Neuronal stem cell (in vitro differentiated cells): ENCODE measurements at regions not wholly inside any gene's neighbourhood (a gene's known extent, or its start where the extent isn't known, plus 50 kb on each side); places are given as distances from the start of the nearest gene placed in this dataset.

Experiments used
- DNase-seq: peaks from one replicate; pipeline ENCODE4 v3.0.0-alpha.2; 2013; ENCODE audit warnings: low spot score
- H2AFZ ChIP-seq: one replicate; pipeline ENCODE4 v1.6.1; 2013; ENCODE audit warnings: mild to moderate bottlenecking, low read length, inconsistent platforms
- H2AK5ac ChIP-seq: 2 replicates; pipeline ENCODE4 v1.6.1; 2013; ENCODE audit warnings: low read depth, mild to moderate bottlenecking, inconsistent platforms, low read length, moderate library complexity, mixed read lengths
- H2BK120ac ChIP-seq: 2 replicates; pipeline ENCODE4 v1.6.1; 2013; ENCODE audit warnings: low read depth, mild to moderate bottlenecking, inconsistent platforms, low read length, moderate library complexity, mixed read lengths
- H2BK12ac ChIP-seq: one replicate; pipeline ENCODE4 v1.6.1; 2013; ENCODE audit warnings: low read length, inconsistent platforms
- H2BK15ac ChIP-seq: 2 replicates; pipeline ENCODE4 v1.6.1; 2013; ENCODE audit warnings: mild to moderate bottlenecking, low read length, inconsistent platforms, mixed read lengths
- H2BK5ac ChIP-seq: one replicate; pipeline ENCODE4 v1.6.1; 2013; ENCODE audit warnings: inconsistent platforms, mild to moderate bottlenecking, low read length, moderate library complexity
- H3K14ac ChIP-seq: one replicate; pipeline ENCODE4 v1.6.1; 2013; ENCODE audit warnings: low read length, inconsistent platforms
- H3K18ac ChIP-seq: 2 replicates; pipeline ENCODE4 v1.6.1; 2013; ENCODE audit warnings: low read length, inconsistent platforms
- H3K23ac ChIP-seq: 2 replicates; pipeline ENCODE4 v1.6.1; 2013; ENCODE audit warnings: low read depth, mild to moderate bottlenecking, mixed read lengths, low read length, inconsistent platforms; ENCODE audit not compliant: poor library complexity
- H3K27ac ChIP-seq: replicated peaks from 3 replicates; pipeline ENCODE4 v1.5.1; 2013; ENCODE audit warnings: low read length, inconsistent platforms
- H3K27me3 ChIP-seq, 3 experiments: 2 replicates each; pipeline ENCODE4 v1.6.1; 2013; ENCODE audit warnings: low read length in 3 of 3, mild to moderate bottlenecking in 2 of 3, inconsistent platforms in 1 of 3, low read depth in 1 of 3, mixed read lengths in 1 of 3, moderate library complexity in 1 of 3; ENCODE audit not compliant: control insufficient read depth in 3 of 3, insufficient read depth in 3 of 3
- H3K36me3 ChIP-seq, 2 donors: replicated peaks in 1 of 2; 2 replicates each; pipeline ENCODE4 v1.6.1; 2013; ENCODE audit warnings: low read length in 2 of 2; ENCODE audit not compliant: control insufficient read depth in 2 of 2, insufficient read depth in 2 of 2
- H3K4ac ChIP-seq: 2 replicates; pipeline ENCODE4 v1.6.1; 2013; ENCODE audit warnings: inconsistent platforms, mild to moderate bottlenecking, low read length, moderate library complexity
- H3K4me1 ChIP-seq, 2 donors: 1 replicate in 1 of 2; 2 replicates in 1 of 2; pipeline ENCODE4 v1.6.1; 2013; ENCODE audit warnings: low read length in 2 of 2, low read depth in 1 of 2; ENCODE audit not compliant: control insufficient read depth in 2 of 2, insufficient read depth in 1 of 2
- H3K4me2 ChIP-seq: one replicate; pipeline ENCODE4 v1.6.1; 2013; ENCODE audit warnings: mild to moderate bottlenecking, low read length, inconsistent platforms; ENCODE audit not compliant: insufficient read depth, poor library complexity, severe bottlenecking
- H3K4me3 ChIP-seq, 2 donors: 2 replicates each; pipeline ENCODE4 v1.5.1; 2013; ENCODE audit warnings: low read length in 2 of 2, mild to moderate bottlenecking in 2 of 2, inconsistent platforms in 1 of 2, moderate library complexity in 1 of 2
- H3K79me1 ChIP-seq: one replicate; pipeline ENCODE4 v1.6.1; 2013; ENCODE audit warnings: low read depth, mild to moderate bottlenecking, inconsistent platforms, low read length, moderate library complexity
- H3K9ac ChIP-seq: one replicate; pipeline ENCODE4 v1.6.1; 2013; ENCODE audit warnings: mild to moderate bottlenecking, low read depth, low read length, inconsistent platforms; ENCODE audit not compliant: poor library complexity
- H3K9me3 ChIP-seq, 2 donors: replicated peaks in 1 of 2; 2 replicates each; pipeline versions ENCODE3 to v1.6.1; 2013; ENCODE audit warnings: low read length in 2 of 2, mild to moderate bottlenecking in 2 of 2, inconsistent platforms in 1 of 2, low read depth in 1 of 2, mixed read lengths in 1 of 2, moderate library complexity in 1 of 2; ENCODE audit not compliant: control insufficient read depth in 2 of 2, insufficient read depth in 1 of 2
- H4K8ac ChIP-seq: one replicate; pipeline ENCODE4 v1.6.1; 2013; ENCODE audit warnings: low read depth, mild to moderate bottlenecking, inconsistent platforms, low read length, moderate library complexity
- H4K91ac ChIP-seq: one replicate; pipeline ENCODE4 v1.6.1; 2013; ENCODE audit warnings: low read length, low read depth, mild to moderate bottlenecking, inconsistent platforms; ENCODE audit not compliant: poor library complexity
- WGBS, 2 donors: extraction: QIAGEN DNeasy Blood & Tissue Kit; methylation state at CpG; one replicate each; pipeline ENCODE4 v1.1.7; 2013; ENCODE audit warnings: missing lambda C conversion rate in 2 of 2, mixed read lengths in 1 of 2; ENCODE audit not compliant: insufficient read length in 2 of 2, insufficient replicate concordance in 1 of 2; ENCODE audit errors: extremely low coverage in 2 of 2; 5-methylcytosine and 5-hydroxymethylcytosine counted together

- H3K18ac ChIP-seq, result no peak overlapping the region
- H3K14ac ChIP-seq, result no peak overlapping the region
- no peaks in the 10 kb centered on the region for H3K4me1 ChIP-seq
- H2AK5ac ChIP-seq, result no peak overlapping the region
- no peaks in the 10 kb centered on the region for H3K27me3 ChIP-seq
- H3K79me1 ChIP-seq, result no peaks in the 10 kb centered on the region
- no peak overlapping the region for H3K4me2 ChIP-seq
- no peak overlapping the region for H3K4ac ChIP-seq
- no peak overlapping the region for H2BK15ac ChIP-seq
- H3K9ac ChIP-seq, result no peak overlapping the region
- no CpG with 5 or more reads among the region's 3 CpGs for WGBS, 2 donors
- H2BK120ac ChIP-seq, result no peak overlapping the region
- H3K23ac ChIP-seq, result no peak overlapping the region
- H2AFZ ChIP-seq, result no peak overlapping the region
- DNase-seq, result no peak
- no peak overlapping the region for H4K91ac ChIP-seq
- no peak overlapping the region for H2BK12ac ChIP-seq
- no peaks in the 10 kb centered on the region for H3K36me3 ChIP-seq
- H4K8ac ChIP-seq, result no peak overlapping the region
- H2BK5ac ChIP-seq, result no peak overlapping the region
- H3K9me3 ChIP-seq, result no peaks in the 10 kb centered on the region
- no peak overlapping the region for H3K4me3 ChIP-seq
- no peak overlapping the region for H3K27ac ChIP-seq
Measured at GRCh38 chr16:59510008-59510424, 775.9 kb upstream of the GOT2 start.

DNA sequence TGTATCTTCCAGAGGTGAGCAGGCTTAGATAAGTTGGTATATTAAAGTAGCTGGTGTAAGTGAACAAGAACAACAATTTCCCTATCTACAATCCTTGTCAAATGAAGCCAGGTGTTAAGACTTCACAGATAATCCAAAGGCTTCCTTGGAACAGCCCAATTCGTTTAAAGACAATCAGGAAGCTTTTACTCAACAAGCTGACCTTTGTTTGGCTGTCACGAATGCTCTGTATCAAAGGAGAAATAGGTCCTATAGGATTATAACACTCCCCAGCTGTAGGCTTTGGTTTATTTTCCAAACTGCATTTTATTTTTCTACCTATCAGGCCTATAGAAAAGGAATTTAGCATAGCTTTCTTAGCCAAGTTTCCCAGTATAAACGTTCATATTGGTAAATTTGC lies 766.5 kb upstream of the GOT2 start:
- H3K4ac ChIP-seq, result no peak overlapping the region
- H3K9me3 ChIP-seq, result no peaks in the 10 kb centered on the region
- H3K27ac ChIP-seq, result no peak overlapping the region
- peaks cover 0 to 1% of the 10 kb centered on the region in 2 donors for H3K4me1 ChIP-seq
- no peak overlapping the region for H3K14ac ChIP-seq
- H4K91ac ChIP-seq, result no peak overlapping the region
- no peak overlapping the region for H2BK5ac ChIP-seq
- no peak overlapping the region for H3K9ac ChIP-seq
- no peaks in the 10 kb centered on the region for H3K36me3 ChIP-seq
- H3K27me3 ChIP-seq, result no peaks in the 10 kb centered on the region
- no CpG with 5 or more reads among the region's 3 CpGs for WGBS, 2 donors
- no peaks in the 10 kb centered on the region for H3K79me1 ChIP-seq
- no peak overlapping the region for H2BK120ac ChIP-seq
- DNase-seq, result peak; percentile 18
- H3K23ac ChIP-seq, result no peak overlapping the region
- H3K18ac ChIP-seq, result no peak overlapping the region
- no peak overlapping the region for H4K8ac ChIP-seq
- no peak overlapping the region for H2AK5ac ChIP-seq
- H3K4me2 ChIP-seq, result no peak overlapping the region
- H2BK12ac ChIP-seq, result no peak overlapping the region
- no peak overlapping the region for H3K4me3 ChIP-seq
- no peak overlapping the region for H2AFZ ChIP-seq
- no peak overlapping the region for H2BK15ac ChIP-seq

- no peak for DNase-seq
- H2BK15ac ChIP-seq, result no peak overlapping the region
Measured at GRCh38 chr16:59487067-59487466, 753.0 kb upstream of the GOT2 start.

DNA sequence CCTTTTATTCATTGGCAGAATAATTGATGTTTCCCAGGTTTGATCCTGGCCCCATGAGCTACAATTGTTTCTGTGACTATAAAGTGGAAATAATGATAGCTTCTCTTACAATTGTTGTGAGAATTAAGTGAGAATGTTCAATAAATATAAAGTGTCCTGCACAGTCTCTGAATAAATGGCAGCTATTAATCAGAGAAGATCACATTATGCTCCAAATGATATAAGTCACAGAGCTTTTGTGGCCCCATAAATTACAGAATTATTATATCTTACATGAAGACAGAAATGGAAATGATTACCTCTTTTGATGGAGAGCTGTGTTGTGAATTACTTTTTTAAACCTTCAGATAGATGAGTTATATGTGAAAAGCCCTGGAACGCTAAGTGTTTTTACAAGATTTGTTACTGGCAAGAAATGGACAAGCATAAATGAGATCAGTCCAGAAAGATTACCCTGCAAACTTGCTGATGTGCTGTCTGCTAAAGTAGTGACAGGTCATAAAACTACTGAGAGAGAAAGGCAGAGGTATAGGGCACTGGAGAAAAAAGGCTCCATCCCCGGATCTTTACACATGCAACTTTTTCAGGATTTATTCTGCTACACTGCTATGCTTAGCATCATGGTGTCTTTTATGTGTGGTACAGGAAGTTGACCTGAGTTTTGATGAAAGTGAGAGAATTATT lies 750.9 kb upstream of the GOT2 start:
- Histone ChIP-seq H3K27me3 (no peaks in the 10 kb centered on the region), H3K18ac (no peak overlapping the region), H3K36me3 (no peaks in the 10 kb centered on the region), H2AK5ac (no peak overlapping the region), H3K9me3 (no peaks in the 10 kb centered on the region), H3K79me1 (no peaks in the 10 kb centered on the region), H3K14ac (no peak overlapping the region), H2BK15ac (no peak overlapping the region), H4K91ac (no peak overlapping the region), H2AFZ (no peak overlapping the region), H3K4me3 (no peak overlapping the region), H3K4me2 (no peak overlapping the region), H3K4me1 (no peaks in the 10 kb centered on the region), H2BK5ac (no peak overlapping the region), H3K4ac (no peak overlapping the region), H3K23ac (no peak overlapping the region), H3K27ac (no peak overlapping the region), H2BK12ac (no peak overlapping the region), H2BK120ac (no peak overlapping the region), H4K8ac (no peak overlapping the region), H3K9ac (no peak overlapping the region)
- WGBS, 2 donors, result no CpG with 5 or more reads among the region's 2 CpGs
- DNase-seq, result no peak

More at GRCh38 chr16:59487067-59487466, 753.0 kb upstream of the GOT2 start:
- no peak overlapping the region for H2BK12ac ChIP-seq
- no peak overlapping the region for H3K4me2 ChIP-seq
- H4K91ac ChIP-seq, result no peak overlapping the region
- H3K18ac ChIP-seq, result no peak overlapping the region
- no peak overlapping the region for H2AFZ ChIP-seq
- H3K9ac ChIP-seq, result no peak overlapping the region
- H4K8ac ChIP-seq, result no peak overlapping the region
- H2BK5ac ChIP-seq, result no peak overlapping the region
- no peaks in the 10 kb centered on the region for H3K4me1 ChIP-seq
- H3K9me3 ChIP-seq, result no peaks in the 10 kb centered on the region
- no peak overlapping the region for H3K14ac ChIP-seq
- H3K36me3 ChIP-seq, result no peaks in the 10 kb centered on the region
- no peak overlapping the region for H2AK5ac ChIP-seq
- no peak overlapping the region for H3K4me3 ChIP-seq
- whole genome bisulfite sequencing, 2 donors, result no CpG with 5 or more reads among the region's 2 CpGs
- H3K4ac ChIP-seq, result no peak overlapping the region
- H2BK120ac ChIP-seq, result no peak overlapping the region
- no peaks in the 10 kb centered on the region for H3K27me3 ChIP-seq
- H3K23ac ChIP-seq, result no peak overlapping the region
- H3K79me1 ChIP-seq, result no peaks in the 10 kb centered on the region
- H3K27ac ChIP-seq, result no peak overlapping the region
